RWPE2 (cell line): ENCODE measurements at regions not wholly inside any gene's neighbourhood (a gene's known extent, or its start where the extent isn't known, plus 50 kb on each side); places are given as distances from the start of the nearest gene placed in this dataset.
A peak's percentile ranks its signal among the peaks of the same experiment; 100 is the strongest.

Experiments used
- ATAC-seq: fragments of 200-7000 bp; cut with Tn5 transposase; 3 replicates; pipeline ENCODE4 v1.9.1; 2021; ENCODE audit warnings: low read depth
- DNase-seq: peaks from one replicate; pipeline ENCODE4 v3.0.0-alpha.2; 2020; ENCODE audit warnings: low spot score
- H3K27ac ChIP-seq: fragments of 450-650 bp; 2 replicates; pipeline ENCODE4 v1.5.1; 2017; ENCODE audit warnings: mild to moderate bottlenecking; ENCODE audit not compliant: poor library complexity, severe bottlenecking
- H3K27me3 ChIP-seq: fragments of 250-450 bp; sonication (Bioruptor Pico); 2 replicates; pipeline ENCODE4 v1.5.1; 2021; ENCODE audit warnings: mild to moderate bottlenecking, moderate library complexity; ENCODE audit not compliant: insufficient read depth, poor library complexity, severe bottlenecking
- H3K36me3 ChIP-seq: fragments of 250-450 bp; sonication (Bioruptor Pico); 2 replicates; pipeline ENCODE4 v1.5.1; 2020; ENCODE audit warnings: low read depth, mild to moderate bottlenecking, moderate library complexity
- H3K4me1 ChIP-seq: fragments of 250-450 bp; sonication (Bioruptor Pico); 2 replicates; pipeline ENCODE4 v1.5.1; 2021; ENCODE audit warnings: mild to moderate bottlenecking, moderate library complexity; ENCODE audit not compliant: insufficient read depth, poor library complexity, severe bottlenecking
- H3K4me3 ChIP-seq: fragments of 250-450 bp; sonication (Bioruptor Pico); 2 replicates; pipeline ENCODE4 v1.5.1; 2021; ENCODE audit warnings: mild to moderate bottlenecking, moderate library complexity; ENCODE audit not compliant: severe bottlenecking
- H3K9me3 ChIP-seq: fragments of 250-450 bp; sonication (Bioruptor Pico); 2 replicates; pipeline ENCODE4 v1.5.1; 2021; ENCODE audit warnings: mild to moderate bottlenecking, moderate library complexity; ENCODE audit not compliant: severe bottlenecking
- TF ChIP-seq, protein P1 (sequence below): fragments of 450-650 bp; IDR thresholded peaks from one replicate; pipeline ENCODE4 v1.5.1; 2017; ENCODE audit warnings: mild to moderate bottlenecking, moderate library complexity; ENCODE audit not compliant: poor library complexity, severe bottlenecking

DNA sequence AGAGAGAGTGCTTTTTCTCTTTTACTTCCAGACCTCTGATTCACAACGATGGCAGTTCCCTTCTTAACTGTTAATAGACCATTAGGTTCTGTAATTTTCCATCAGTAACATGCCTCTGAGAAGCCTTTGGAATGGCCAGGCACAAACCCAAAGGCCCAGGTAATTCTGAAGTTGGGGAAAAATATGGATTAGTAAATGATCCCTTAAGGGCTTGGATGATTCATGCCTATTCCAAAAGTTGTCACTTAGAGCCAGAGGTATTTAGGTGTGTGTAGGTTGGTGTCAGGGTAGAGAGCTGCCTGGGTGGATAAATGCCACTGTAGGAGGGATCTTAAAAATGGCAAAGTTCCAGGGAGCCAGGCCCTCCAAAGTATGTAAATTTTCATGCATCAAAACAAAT, 228.8 kb downstream of the PLK2 start:
- Histone ChIP-seq H3K27me3 (no peaks in the 10 kb centered on the region), H3K27ac (no peak overlapping the region), H3K36me3 (no peaks in the 10 kb centered on the region), H3K4me3 (no peak overlapping the region), H3K4me1 (peaks cover 15% of the 10 kb centered on the region), H3K9me3 (no peaks in the 10 kb centered on the region)
- DNase-seq, result no peak
- TF ChIP-seq, protein P1, sequence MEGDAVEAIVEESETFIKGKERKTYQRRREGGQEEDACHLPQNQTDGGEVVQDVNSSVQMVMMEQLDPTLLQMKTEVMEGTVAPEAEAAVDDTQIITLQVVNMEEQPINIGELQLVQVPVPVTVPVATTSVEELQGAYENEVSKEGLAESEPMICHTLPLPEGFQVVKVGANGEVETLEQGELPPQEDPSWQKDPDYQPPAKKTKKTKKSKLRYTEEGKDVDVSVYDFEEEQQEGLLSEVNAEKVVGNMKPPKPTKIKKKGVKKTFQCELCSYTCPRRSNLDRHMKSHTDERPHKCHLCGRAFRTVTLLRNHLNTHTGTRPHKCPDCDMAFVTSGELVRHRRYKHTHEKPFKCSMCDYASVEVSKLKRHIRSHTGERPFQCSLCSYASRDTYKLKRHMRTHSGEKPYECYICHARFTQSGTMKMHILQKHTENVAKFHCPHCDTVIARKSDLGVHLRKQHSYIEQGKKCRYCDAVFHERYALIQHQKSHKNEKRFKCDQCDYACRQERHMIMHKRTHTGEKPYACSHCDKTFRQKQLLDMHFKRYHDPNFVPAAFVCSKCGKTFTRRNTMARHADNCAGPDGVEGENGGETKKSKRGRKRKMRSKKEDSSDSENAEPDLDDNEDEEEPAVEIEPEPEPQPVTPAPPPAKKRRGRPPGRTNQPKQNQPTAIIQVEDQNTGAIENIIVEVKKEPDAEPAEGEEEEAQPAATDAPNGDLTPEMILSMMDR, result no peak
- ATAC-seq, result peak; percentile 33; the same call in 1 of the 3 replicates

DNA sequence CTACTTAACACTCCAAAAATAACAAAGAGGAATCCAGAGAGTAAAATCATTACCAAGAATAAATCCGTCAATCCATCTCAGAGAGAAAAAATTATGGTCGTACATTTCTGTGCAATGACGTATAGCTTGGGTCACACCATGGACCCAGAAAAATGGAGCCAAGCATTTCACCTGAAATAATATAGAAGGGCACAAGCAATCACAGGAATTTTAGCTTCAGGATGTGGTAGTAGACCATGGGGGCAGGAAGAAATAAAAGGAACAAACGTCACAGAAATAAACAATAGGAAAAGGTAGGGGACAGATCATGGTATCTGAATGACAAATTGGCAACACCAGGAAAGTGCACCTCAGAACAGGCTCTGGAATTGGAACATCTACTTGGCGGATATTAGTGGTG, 231.0 kb downstream of the PLK2 start:
- ATAC-seq (no peak), DNase-seq (no peak)
- Histone ChIP-seq H3K36me3 (no peaks in the 10 kb centered on the region), H3K27ac (no peak overlapping the region), H3K4me3 (no peak overlapping the region), H3K4me1 (peaks cover 7% of the 10 kb centered on the region), H3K27me3 (no peaks in the 10 kb centered on the region), H3K9me3 (no peaks in the 10 kb centered on the region)
- TF ChIP-seq, protein P1, result no peak

DNA sequence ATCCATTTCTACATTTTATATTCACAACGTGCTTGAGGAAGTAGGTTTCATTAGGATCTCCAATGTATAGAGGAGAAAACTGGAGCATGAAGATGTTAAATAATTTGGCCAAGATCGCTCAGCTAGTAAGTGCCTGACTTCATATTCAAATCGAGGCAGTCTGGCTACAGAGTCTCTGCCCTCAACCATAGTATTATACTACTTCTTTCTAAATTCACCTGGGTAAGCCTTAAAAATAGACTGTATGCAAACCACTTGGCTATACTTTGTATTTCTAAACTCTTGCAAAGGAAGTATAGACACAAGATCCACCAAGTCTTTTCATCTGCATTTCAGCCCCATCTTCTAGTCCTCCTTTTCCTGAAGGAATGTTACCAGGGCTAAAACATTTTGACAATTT, 232.0 kb downstream of the PLK2 start:
- Histone ChIP-seq H3K27ac (no peak overlapping the region), H3K36me3 (no peaks in the 10 kb centered on the region), H3K4me3 (no peak overlapping the region), H3K9me3 (no peaks in the 10 kb centered on the region), H3K4me1 (peaks cover 7% of the 10 kb centered on the region), H3K27me3 (no peaks in the 10 kb centered on the region)
- ATAC-seq (no peak), DNase-seq (no peak)
- TF ChIP-seq, protein P1, result no peak

DNA sequence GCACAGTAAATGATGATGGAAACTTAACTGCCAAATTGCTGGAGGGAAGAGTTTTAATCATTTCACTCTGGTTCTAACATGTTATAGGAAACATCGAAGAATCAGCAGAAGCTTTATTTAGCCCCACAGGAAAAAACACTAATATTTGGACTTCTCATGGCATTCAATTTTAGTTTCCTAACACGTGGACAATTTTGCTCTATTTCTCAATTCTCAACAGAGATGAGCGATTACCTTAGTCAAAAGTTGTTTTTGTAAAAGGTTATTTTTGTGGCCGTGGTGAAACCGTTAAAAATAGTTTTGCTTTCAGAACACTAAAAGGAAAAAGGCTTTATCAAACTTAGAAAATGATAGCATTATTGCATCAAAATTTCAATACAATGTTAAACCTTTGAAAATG, 235.2 kb downstream of the PLK2 start:
- Histone ChIP-seq H3K27me3 (no peaks in the 10 kb centered on the region), H3K4me1 (no peaks in the 10 kb centered on the region), H3K27ac (no peak overlapping the region), H3K9me3 (no peaks in the 10 kb centered on the region), H3K36me3 (no peaks in the 10 kb centered on the region), H3K4me3 (no peak overlapping the region)
- ATAC-seq, result no peak
- TF ChIP-seq, protein P1, result no peak
- no peak for DNase-seq

DNA sequence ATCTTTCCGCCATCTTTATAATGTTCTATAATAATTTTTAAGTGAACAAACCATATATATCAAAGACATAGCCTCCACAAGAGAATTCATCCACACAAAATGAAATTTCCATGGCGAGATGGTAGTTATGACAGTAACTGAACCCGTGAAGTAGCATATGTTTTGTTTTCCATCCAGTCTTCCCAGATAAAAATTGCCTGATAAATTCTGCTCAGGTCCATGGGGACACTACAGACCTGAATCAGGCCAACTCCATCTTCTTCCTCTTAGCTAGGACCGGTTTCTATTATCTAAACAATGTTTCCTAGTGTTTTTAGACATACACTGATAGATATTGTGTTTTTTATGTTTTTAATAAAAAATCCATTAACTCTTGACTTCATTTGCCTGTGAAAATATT, 235.7 kb downstream of the PLK2 start:
- Histone ChIP-seq H3K9me3 (no peaks in the 10 kb centered on the region), H3K36me3 (no peaks in the 10 kb centered on the region), H3K27ac (no peak overlapping the region), H3K4me3 (no peak overlapping the region), H3K4me1 (no peaks in the 10 kb centered on the region), H3K27me3 (no peaks in the 10 kb centered on the region)
- ATAC-seq, result no peak
- TF ChIP-seq, protein P1, result no peak
- no peak for DNase-seq
